ENCODE measurements at regions not wholly inside any gene's neighbourhood (a gene's known extent, or its start where the extent isn't known, plus 50 kb on each side); places are given as distances from the start of the nearest gene placed in this dataset.

DNA sequence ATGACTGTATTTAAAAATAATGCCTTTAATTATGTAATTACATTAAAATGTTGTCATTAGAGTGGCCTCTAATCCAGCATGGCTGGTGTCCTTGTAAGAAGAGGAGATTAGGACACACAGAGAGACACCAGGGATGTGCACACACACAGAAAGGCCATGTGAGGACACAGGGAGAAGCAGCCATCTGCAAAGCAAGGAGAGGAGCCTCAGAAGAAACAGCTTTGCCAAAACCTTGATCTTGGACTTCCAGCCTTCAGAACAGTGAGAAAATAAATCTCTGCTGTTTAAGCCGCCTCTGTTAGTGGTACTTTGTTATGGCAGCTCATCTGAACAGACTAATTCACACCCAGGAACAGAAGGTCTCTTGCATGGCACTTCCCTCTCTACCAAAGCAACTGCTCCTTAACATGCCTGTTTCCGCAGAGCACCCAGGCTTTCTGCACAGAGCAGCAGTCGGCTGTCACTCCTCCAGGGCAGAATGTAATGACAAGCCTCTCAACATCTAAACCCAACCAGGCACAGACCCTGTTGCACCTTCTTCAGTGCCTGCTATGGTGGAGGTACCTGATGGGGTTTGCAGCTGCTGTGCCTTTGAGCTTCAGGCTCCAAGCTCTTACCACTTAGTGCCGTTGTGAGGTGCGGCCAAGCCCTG is 377.7 kb downstream of the TDRD15 start:
- no peak for DNase-seq (ENCODE audit: low read depth, low spot score)

DNA sequence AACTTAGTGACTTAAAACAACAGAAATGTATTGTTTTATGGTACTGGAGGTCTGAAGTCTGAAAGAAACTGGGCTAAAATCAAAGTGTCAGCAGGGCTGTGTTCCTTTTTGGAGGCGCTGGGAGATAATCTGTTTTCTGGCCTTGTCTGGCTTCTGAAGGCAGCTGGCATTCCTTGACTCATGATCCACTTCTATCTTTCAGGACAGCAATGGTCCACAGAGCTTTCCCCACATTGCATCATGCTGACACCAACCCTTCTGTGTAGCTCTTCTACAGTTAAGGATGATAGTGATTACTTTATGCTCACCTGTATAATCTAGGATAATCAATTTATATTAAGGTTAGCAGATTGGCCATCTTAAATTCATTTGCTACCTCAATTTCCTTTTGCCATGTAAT is 392.1 kb downstream of the TDRD15 start:
- DNase-seq (ENCODE audit: low read depth, low spot score) = no peak

DNA sequence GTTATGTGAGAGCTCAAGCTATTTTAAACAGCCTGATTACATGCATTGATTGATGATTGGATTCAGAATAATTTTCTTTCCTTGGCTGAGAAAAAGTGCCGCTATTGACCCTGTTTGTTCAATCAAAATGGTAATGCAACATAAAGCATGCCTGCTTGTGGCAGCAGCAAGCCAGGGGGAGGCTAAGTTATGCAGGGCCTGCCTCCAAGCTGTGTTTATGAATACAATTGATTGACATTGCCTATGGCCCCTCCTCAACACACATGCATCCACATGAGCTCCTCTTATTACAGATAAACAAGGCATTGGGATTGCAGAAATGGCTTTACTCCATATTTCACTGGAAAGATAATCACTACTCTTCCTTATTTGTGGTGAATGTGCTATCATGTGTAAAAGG is 395.6 kb downstream of the TDRD15 start:
- no peak for DNase-seq (ENCODE audit: low read depth, low spot score)

DNA sequence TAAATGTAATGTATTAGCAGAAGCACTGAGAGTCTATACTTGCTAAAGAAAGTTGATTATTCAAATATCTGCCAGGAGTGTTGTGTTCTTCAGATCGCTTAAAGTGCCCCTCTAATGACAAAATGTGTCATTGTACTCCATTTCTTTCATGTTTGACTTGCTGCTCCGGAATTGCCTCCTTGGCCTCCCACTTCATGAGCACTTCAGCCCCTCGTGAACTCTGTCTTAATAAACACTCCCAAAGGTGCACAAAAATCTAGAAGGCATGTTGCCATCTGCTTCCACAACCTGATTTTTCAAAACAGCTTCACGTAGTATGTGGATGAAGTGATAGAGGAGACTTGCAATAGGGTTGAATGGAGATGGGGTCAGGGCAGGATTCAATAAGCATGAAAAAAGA is 396.1 kb downstream of the TDRD15 start:
- no peak for DNase-seq (ENCODE audit: low read depth, low spot score)

DNA sequence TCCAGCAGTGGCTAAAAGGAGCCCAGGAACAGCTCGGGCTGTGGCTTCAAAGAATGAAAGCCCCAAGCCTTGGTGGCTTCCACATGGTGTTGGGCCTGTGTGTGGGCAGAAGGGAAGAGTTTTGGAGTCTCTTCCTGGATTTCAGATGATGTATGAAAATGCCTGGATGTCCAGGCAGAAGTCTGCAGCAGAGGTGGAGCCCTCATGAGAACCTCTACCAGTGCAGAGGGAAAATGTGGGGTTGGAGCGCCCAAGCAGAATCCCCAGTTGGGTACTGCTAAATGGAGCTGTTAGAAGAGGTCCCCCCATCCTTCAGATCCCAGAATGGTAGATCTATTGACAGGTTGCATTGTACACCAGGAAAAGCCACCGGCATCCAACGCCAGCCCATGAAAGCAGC is 412.1 kb downstream of the TDRD15 start:
- DNase-seq (ENCODE audit: low read depth, low spot score) = no peak

DNA sequence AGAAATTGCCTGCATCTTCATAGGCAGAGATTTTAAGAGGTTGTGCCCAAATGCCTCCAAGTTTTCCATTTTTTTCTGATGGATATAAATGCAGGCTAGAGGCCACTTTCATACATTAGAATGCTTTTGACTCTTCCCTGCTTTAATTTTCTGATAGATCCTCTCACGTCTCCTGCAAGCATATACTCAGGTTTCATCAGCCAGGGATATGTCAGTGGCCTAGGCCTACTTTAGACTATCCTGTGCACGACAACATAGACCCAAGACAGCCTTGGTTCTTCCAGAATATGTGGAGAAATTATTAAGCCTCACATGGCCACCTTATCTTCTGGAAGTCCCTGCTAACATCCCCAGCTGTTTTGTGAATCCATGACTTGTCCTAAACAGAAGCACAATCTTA is 415.9 kb downstream of the TDRD15 start:
- DNase-seq (ENCODE audit: low read depth, low spot score) = no peak

DNA sequence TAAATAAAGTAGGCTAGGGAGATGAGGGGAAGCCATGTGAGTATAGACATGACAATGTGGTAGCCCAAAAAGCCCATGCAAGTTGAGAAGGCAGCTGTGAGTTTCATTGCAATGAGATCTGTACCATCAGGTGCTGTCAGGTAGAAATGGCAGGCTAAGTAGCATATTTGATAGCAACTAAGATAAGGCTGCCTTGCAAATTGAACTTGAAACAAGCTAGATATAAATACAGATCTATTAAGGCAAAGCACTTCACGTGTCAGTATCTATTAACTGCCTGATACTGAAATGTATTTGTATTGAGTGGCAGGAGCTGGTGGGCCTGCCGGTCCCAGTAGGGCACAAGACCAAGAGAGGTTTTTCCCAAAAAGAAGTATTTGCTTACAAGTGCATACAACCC is 419.9 kb downstream of the TDRD15 start:
- no peak for DNase-seq (ENCODE audit: low read depth, low spot score)

DNA sequence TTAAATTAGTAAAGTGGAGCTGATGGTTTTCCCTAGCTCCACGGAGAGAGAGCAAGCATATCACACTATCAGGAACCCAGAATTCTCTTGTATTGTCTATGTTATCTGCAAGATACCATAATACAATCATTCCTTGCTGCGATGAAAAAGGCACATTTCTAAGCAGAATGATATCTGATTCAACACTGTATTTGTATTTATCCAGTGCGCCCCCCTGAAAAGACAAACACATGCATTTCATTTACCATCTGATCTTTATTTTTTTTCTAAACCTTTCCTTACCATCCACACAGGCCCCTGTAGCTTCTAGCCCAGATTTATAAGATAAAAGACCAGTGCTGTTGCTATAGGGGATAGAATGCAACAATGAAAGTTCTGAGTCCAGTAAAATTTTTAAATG is 420.6 kb downstream of the TDRD15 start:
- DNase-seq (ENCODE audit: low read depth, low spot score) = no peak

DNA sequence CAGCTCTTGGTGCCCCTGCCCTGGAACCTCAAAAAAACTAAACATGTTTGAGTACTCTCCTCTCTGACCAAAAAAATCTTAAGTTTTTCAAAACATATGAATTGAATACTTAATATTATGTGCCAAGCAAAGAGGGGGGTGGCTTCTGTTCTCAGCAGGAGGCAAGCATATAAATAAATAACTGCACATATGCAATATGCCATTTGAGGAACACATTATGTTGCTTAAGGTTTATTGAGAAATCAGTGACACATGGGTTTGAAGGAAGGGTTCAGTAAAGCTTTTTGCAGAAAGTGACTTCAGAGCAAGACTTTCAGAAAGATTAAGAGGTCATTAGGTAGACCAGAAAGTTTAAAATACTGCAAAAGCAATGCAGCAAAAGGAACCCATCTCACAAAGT is 429.2 kb downstream of the TDRD15 start:
- no peak for DNase-seq (ENCODE audit: low read depth, low spot score)

DNA sequence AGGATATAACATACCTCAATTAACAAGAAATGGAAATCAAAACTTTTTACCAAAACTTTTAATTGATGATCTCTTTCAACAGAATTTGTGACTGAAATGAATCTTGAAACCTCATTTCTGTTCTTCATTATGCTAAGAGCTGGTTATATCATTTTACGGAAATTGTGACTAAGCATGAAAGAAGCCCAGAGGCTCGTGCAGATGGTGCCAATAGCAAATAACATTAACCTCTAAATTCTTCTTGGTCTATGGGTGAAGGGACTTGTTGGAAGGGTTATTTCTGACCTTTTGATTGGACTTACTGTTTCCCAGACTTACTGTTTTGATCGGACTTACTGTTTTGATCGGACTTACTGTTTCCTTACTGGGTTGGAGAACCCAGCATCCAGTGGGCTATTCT is 435.6 kb downstream of the TDRD15 start:
- DNase-seq (ENCODE audit: low read depth, low spot score) = no peak

DNA sequence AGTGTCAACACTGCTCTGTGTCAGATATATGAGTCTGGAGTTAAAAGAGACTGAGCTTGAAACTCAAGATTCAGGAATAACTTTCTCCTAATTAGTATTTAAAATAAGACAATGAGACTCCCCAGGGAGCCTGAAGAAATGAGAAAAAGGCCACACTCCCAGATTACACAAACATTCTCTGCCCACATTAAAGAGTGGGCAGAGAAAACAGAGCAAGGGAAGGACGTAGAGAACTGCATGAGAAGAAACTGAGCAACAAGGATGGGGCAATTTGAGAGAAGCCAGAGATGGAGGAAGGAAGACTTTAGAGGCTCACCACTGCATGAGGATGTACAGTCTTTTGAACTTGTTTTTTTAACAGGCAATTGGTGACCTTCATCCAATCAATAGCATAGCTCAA is 438.2 kb downstream of the TDRD15 start:
- no peak for DNase-seq (ENCODE audit: low read depth, low spot score)

DNA sequence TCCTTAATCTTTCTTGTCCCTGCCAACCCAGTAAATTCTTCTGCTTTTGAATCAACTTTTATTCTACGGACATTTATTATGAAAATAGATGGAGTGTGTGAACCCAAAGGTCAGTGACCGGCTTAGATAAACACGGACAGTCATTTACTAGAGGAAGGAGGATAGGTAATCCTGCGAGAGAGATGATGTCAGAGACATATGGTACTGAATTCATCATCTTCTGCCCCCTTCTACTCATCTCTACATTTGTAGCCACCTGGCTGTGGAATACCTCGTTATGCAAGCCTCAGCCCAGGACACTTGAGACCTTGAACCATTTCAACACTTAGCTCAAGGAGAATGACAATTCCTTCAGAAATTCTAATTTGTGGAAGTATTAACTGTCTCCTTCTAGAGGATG is 443.6 kb downstream of the TDRD15 start:
- no peak for DNase-seq (ENCODE audit: low read depth, low spot score)

DNA sequence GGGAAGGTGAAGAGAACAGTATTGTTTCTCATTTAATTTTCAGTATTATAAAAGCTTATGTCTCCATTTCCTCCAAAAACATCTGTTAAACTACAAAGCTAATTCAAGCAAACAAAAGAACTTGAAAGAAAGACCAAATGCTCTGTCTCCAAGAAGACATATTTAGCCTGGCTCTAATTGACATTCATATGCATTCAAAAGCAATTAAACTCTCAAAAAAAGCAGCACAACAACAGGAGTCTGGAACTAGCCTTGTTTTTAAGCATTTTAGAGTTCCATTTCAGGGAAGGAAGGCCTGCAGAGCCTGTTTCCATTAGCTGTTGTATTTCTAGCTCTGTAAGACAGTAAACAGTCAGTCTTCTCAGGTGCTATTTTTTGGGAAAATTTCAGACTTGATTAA is 447.9 kb downstream of the TDRD15 start:
- DNase-seq (ENCODE audit: low read depth, low spot score) = no peak

DNA sequence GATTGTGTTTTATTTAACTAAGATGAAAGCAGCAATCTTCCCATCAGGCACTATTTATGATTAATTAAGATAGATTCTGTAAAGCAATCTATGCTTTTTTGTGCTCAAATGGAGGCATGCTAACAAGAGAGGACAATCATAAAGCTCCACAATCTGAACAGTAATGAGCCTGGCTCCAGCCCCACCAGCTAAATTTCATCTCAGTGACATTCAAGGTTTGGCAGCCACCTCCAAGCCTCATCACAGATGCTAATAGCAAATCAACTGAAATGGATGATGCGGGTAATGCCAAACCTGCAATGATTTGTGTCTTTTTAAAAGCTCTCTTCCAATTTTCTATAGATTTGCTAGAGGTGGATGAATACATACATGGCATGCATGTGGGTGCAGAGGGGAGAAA is 456.6 kb downstream of the TDRD15 start:
- no peak for DNase-seq (ENCODE audit: low read depth, low spot score)

DNA sequence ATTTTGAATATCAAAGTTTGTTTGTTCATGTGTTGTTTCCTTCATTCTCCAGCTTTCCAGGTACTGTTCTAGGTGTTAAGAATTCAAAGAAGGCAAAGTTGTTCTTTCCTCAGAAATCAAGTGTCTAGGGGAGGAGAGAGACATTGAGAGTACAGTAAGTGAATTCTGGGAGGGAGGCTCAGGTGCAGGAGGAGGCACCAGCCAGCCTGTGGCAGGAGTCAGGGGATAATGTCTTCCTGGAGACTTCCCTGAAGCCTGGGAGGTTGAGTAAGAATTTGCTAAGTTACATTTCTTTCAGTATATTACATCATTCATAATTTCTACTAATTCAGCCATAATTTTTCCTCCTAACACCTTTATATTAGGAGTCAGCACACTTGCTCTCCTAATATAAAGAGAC is 462.1 kb downstream of the TDRD15 start:
- DNase-seq (ENCODE audit: low read depth, low spot score) = no peak

DNA sequence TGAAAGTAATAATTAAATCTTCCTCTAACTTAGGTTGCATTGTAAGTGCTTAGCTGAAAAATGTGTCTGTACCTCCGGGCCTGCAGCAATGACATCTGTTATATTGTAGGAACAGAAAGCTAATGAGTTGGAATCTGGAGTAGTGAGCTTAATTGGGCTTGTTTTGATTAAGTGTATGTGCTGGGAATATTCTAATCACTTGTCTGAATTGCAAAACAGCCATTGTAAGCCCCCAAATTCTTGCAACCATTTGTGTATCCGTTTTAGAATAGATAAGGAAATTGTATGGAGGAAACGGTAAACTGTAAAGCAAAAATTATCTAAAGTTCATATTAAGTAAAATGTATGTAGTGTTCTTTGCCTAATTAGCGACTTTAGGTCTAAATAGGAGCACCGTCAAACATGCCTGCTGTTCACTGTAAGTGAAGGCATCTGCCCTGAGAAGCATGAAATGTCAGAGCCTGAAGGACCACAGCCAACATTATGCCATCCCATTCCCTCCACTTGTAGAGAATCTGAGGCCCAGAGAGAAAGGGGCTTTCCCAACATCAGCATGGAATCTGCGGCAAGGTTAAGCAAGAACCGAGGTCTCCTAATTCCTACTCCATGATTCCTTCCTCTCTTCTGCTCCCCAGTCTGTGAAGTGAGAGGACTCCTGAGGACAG is 466.4 kb downstream of the TDRD15 start:
- no peak for DNase-seq (ENCODE audit: low read depth, low spot score)

DNA sequence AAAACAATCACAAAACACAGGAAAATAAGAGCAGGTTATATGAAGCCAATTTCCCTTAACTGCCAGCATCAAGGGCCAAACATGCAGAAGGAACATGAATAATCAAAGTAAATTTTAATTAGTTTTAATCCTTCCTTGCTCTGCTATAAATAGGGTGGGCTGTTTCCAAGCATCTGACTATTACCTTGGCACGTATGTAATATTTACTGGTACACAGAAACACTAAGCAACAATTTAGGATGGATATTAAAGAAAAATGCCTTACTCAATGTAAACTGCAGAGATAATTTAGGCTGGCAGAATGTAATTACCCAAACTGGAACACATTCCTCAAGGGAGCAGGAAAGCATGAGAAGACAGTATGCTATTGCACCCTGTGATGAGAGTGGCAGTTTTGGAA is 468.2 kb downstream of the TDRD15 start:
- DNase-seq (ENCODE audit: low read depth, low spot score) = no peak

DNA sequence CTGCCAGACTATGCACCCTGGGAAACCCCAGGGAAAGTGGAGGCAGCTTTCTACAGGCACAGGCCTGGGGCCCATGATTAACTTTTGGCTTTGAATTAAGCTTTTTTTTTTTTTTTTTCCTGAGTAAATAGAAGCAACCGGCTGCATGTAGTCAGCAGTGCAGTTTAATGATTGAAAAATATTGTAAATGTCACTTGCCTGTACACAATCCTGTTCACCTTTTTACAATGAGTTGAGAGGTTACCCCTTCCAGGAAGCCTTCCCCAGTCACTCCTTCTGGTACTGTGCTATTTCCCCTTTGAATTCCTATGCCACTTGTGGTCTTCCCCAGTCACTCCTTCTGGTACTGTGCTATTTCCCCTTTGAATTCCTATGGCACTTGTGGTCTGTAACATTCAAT is 475.6 kb downstream of the TDRD15 start:
- peak; percentile 45 for DNase-seq (ENCODE audit: low read depth, low spot score)

DNA sequence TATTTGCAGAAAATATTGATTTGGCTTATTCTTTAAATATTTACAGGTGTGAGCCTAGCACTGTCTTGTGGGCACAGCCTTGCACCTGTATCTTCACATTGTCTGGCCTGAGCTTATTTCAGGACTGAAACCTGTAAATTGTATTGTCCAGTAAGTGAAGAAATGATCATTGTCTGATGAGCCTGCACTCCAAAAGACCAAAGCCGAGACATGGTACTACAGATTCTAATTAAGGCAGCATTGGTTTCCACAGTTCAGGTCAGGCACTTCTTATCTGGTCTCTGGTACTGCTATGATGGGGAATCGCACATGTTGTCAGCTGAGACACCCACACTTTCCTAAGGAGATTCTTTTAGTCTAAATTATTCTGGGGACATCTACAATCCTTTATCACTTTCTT is 479.0 kb downstream of the TDRD15 start:
- no peak for DNase-seq (ENCODE audit: low read depth, low spot score)

DNA sequence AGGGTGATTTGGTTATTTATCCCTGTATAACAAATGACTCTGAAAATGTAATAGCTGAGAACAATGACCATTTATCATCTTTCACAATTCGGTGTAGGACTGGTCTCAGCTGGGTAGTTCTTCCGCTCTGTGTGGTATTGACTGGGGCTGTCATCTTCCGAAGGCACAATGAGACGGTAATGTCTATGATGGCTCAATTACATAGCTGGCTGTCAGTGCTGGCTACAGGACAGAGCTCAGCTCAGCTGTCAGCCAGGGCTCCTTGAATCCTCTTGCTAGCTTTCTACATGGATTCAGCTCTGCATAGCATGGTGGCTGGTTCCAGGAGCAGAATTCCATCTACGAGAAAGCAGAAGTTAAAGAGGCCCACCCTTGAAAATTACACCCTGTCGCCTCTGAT is 483.8 kb downstream of the TDRD15 start:
- DNase-seq (ENCODE audit: low read depth, low spot score) = no peak

DNA sequence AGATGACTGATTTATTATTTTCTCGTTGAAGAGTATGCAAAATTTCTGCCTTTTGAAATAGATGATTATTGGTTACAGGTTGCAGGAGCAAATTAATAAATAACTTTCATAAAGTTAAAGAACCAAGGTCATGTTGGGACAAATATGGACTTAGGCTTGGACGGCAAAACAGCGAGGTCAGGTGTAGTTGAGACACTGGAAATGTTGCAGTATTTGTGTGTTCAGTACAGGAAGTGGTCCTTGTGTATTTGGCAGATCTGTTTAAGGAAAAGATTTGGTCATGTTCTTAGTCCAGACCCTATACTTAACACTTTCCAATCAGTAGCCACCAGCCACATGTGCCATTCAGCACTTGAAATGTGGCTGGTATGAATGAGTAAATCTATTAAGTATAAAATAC is 486.5 kb downstream of the TDRD15 start:
- no peak for DNase-seq (ENCODE audit: low read depth, low spot score)

DNA sequence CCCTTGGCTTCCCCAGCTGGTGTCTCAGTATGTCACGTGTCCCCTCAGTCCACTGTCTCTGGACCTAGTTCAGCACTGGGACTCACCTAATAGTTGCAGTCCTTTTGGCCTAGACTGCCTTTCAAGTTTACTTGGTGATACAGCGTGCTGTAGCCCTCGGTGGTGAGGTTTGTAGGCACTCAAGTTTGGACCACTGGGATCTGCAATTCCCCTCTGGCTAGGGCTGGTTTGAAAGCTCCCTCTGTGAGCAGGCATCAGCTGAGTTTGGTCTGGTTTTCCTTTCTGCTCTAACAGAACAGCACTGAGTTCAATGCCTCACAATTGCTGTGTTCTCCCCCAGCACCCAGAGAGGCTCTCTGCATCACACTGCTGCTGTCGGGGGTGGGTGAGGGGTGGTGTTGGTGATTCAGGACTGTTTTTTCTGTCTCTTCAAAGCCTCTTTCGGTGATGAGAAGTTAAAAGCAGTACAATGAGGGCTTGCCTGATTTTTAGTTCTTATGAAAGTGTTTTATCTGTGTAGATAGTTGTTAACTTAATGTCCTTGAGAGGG is 494.2 kb downstream of the TDRD15 start:
- no peak for DNase-seq (ENCODE audit: low read depth, low spot score)

DNA sequence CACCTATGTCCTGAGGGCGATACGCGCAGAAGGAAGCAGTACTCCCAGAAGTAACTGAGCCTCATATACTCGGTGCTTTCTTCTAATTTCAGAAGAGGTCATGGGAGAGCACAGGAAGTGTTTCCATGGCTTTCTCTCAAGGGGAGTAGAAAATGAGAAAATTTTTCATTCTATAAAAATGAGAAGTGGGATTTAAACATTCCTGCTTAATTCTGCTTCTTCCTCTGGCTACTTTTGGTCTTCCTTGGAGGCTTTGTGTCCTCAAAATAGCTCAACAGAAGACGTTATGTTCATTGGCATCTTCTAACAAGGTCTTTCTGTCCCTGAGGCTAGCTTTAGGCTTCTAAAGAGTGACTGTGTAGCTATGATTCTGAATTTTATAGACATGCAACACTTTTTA is 497.0 kb downstream of the TDRD15 start:
- DNase-seq (ENCODE audit: low read depth, low spot score) = no peak

DNA sequence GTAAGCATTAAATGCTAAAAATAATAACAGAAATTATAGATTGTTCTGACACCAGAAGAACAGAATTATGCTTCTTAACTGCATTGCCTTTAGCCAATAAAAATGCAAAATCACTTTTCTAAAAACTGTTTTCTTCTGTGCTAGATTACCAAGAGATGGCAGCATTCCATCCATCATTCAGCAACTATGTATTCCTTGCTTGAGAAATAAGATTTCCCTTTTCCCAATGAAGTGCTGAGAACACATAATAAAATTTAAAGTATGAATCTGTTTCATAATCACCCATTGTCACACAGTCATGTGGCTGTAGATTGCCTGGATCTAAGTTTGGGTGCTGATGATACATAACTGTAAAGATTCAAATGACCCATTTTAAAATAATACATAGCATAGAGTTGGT is 504.2 kb downstream of the TDRD15 start:
- no peak for DNase-seq (ENCODE audit: low read depth, low spot score)

All from astrocyte of the hippocampus (primary cell).